ENCODE measurements at regions not wholly inside any gene's neighbourhood (a gene's known extent, or its start where the extent isn't known, plus 50 kb on each side); places are given as distances from the start of the nearest gene placed in this dataset.

DNA sequence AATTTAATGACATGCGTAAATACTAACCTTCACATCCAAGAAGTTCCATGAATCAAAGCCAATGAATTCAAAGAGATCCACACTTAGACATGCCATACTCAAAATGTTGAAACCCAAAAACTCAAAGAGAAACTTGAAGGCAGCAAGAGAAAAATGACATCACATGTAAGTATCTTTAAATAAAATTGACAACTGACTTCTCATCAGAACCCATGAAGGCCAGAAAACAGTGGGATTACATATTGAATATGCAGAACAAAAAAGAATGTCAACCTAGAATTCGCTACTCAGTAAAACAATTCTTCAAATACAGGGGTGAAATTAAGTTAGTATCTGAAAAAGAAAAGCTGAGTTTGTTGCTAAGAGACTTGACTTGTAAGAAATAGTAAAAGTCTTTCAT is 953.9 kb upstream of the HS3ST1 start:
- no peaks in the 10 kb centered on the region for H3K4me1 Mint-ChIP-seq
- WGBS (ENCODE audit: insufficient coverage): no CpG with 5 or more reads among the region's 2 CpGs
- TF ChIP-seq, protein P1, sequence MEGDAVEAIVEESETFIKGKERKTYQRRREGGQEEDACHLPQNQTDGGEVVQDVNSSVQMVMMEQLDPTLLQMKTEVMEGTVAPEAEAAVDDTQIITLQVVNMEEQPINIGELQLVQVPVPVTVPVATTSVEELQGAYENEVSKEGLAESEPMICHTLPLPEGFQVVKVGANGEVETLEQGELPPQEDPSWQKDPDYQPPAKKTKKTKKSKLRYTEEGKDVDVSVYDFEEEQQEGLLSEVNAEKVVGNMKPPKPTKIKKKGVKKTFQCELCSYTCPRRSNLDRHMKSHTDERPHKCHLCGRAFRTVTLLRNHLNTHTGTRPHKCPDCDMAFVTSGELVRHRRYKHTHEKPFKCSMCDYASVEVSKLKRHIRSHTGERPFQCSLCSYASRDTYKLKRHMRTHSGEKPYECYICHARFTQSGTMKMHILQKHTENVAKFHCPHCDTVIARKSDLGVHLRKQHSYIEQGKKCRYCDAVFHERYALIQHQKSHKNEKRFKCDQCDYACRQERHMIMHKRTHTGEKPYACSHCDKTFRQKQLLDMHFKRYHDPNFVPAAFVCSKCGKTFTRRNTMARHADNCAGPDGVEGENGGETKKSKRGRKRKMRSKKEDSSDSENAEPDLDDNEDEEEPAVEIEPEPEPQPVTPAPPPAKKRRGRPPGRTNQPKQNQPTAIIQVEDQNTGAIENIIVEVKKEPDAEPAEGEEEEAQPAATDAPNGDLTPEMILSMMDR (IDR thresholded peaks at IDR 0.05): no peak
- no peak for DNase-seq
- no peak overlapping the region for H3K27ac Mint-ChIP-seq
- Histone ChIP-seq H2AFZ (ENCODE audit: insufficient read depth, low read depth, low read length, poor library complexity, severe bottlenecking) (no peak overlapping the region), H3K4me3 (replicated peaks in 1 of 3; ENCODE audit: low read depth in 2 of 3, low read length in 3 of 3) (no peak overlapping the region), H4K20me1 (ENCODE audit: insufficient read depth, low read length) (no peaks in the 10 kb centered on the region), H3K27me3 (ENCODE audit: control insufficient read depth in 2 of 2, insufficient read depth in 2 of 2, low read length in 2 of 2) (no peaks in the 10 kb centered on the region), H3K4me2 (replicated peaks; ENCODE audit: extremely low read depth, low read length, poor library complexity, severe bottlenecking) (no peak overlapping the region), H3K4me1 (ENCODE audit: control insufficient read depth in 1 of 2, insufficient read depth in 2 of 2, low read length in 2 of 2) (no peaks in the 10 kb centered on the region), H3K9ac (ENCODE audit: insufficient read depth, low read length, poor library complexity, severe bottlenecking) (no peak overlapping the region), H3K9me3 (replicated peaks in 1 of 2; ENCODE audit: control insufficient read depth in 1 of 2, insufficient read depth in 1 of 2, low read length in 2 of 2) (peaks cover 2 to 8% of the 10 kb centered on the region in 2 donors), H3K27ac (ENCODE audit: low read depth in 1 of 2, low read length in 2 of 2) (no peak overlapping the region), H3K79me2 (ENCODE audit: insufficient read depth, low read length) (no peaks in the 10 kb centered on the region), H3K36me3 (replicated peaks in 1 of 2; ENCODE audit: control insufficient read depth in 1 of 2, insufficient read depth in 2 of 2, low read length in 2 of 2) (no peaks in the 10 kb centered on the region)
- peaks cover 0 to 2% (median 0%) of the 10 kb centered on the region in 3 donors for H3K27me3 Mint-ChIP-seq (ENCODE audit: low read depth in 3 of 3)
- peaks cover 0 to 14% (median 4%) of the 10 kb centered on the region in 7 donors for H3K9me3 Mint-ChIP-seq
- intact Hi-C loops (cut with micrococcal nuclease): no loop called here
- H3K36me3 Mint-ChIP-seq: no peaks in the 10 kb centered on the region
- H3K4me3 Mint-ChIP-seq: no peak overlapping the region

DNA sequence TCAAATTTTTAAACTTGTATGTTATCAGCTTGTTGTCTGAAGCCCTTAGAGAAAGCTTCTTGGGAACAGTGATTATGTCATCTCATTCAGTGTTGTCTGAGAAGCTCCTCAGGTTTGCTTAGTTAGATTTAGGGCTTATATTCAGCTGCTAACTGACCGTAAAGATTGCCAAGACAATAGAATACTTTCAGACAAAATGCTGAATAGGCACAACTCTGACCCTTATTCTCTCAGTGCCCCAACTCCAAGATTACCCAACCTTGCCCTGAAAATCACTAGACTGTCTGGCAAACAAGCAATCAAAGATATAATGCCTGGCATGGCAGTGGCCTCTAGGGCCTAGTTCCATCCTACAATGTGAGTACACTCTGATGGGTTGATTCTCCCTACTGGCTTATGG is 950.5 kb upstream of the HS3ST1 start:
- Mint-ChIP-seq H3K27ac (no peak overlapping the region), H3K36me3 (no peaks in the 10 kb centered on the region), H3K4me3 (no peak overlapping the region), H3K27me3 (ENCODE audit: low read depth in 3 of 3) (no peaks in the 10 kb centered on the region), H3K4me1 (no peaks in the 10 kb centered on the region), H3K9me3 (peaks cover 1 to 10% (median 5%) of the 10 kb centered on the region in 7 donors)
- WGBS (ENCODE audit: insufficient coverage): 100% methylated on average over 1 of the region's 1 CpG
- Histone ChIP-seq H3K9ac (ENCODE audit: insufficient read depth, low read length, poor library complexity, severe bottlenecking) (no peak overlapping the region), H3K27me3 (ENCODE audit: control insufficient read depth in 2 of 2, insufficient read depth in 2 of 2, low read length in 2 of 2) (no peaks in the 10 kb centered on the region), H3K9me3 (replicated peaks in 1 of 2; ENCODE audit: control insufficient read depth in 1 of 2, insufficient read depth in 1 of 2, low read length in 2 of 2) (peaks cover 0 to 8% of the 10 kb centered on the region in 2 donors), H3K27ac (ENCODE audit: low read depth in 1 of 2, low read length in 2 of 2) (no peak overlapping the region), H3K4me2 (replicated peaks; ENCODE audit: extremely low read depth, low read length, poor library complexity, severe bottlenecking) (no peak overlapping the region), H3K79me2 (ENCODE audit: insufficient read depth, low read length) (no peaks in the 10 kb centered on the region), H3K4me1 (ENCODE audit: control insufficient read depth in 1 of 2, insufficient read depth in 2 of 2, low read length in 2 of 2) (no peaks in the 10 kb centered on the region), H2AFZ (ENCODE audit: insufficient read depth, low read depth, low read length, poor library complexity, severe bottlenecking) (no peak overlapping the region), H3K4me3 (replicated peaks in 1 of 3; ENCODE audit: low read depth in 2 of 3, low read length in 3 of 3) (no peak overlapping the region), H3K36me3 (replicated peaks in 1 of 2; ENCODE audit: control insufficient read depth in 1 of 2, insufficient read depth in 2 of 2, low read length in 2 of 2) (no peaks in the 10 kb centered on the region), H4K20me1 (ENCODE audit: insufficient read depth, low read length) (no peaks in the 10 kb centered on the region)
- TF ChIP-seq, protein P1 (IDR thresholded peaks at IDR 0.05): no peak
- no peak for DNase-seq
- intact Hi-C loops (cut with micrococcal nuclease): no loop called here
